ENCODE measurements at regions not wholly inside any gene's neighbourhood (a gene's known extent, or its start where the extent isn't known, plus 50 kb on each side); places are given as distances from the start of the nearest gene placed in this dataset.

DNA sequence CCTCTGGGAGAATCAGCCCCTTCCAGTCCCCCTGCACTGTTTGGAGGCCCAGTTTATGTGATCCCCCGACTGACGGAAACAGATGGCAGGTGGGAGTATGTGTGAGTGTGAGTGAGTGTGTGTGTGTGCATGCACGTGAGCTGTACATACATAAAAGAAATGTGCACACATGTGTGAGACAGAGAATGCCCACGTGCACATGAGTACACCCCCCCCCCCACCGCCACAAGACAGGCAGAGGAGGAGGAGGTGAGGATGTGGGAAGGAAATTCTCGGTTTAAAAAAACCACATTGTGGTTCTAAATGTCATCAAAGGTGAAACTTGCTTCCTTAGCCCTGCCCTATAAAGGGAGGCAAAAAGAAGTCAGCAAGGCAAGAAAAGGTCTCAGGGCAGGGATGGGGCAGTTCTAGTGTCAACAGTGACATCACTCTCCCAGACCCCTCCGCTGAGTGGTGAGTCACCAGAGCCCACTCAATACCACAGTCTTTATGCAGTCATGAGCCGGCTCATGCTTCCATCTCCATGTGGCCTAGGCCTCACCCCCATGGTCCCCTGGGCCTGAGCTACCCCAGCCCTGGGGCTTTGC, 79.2 kb upstream of the HSPA9 start:
- no peak overlapping the region for H3K4me3 ChIP-seq (ENCODE audit: low read length)
- no peak for DNase-seq (ENCODE audit: low read depth)
- TF ChIP-seq CTCF (IDR thresholded peaks at IDR 0.05; ENCODE audit: insufficient read depth, low read depth, low read length, missing control alignments) = no peak

GRCh38 chr5:138653502-138653901, 78.3 kb upstream of the HSPA9 start:
- peak; percentile 66 for DNase-seq (ENCODE audit: low read depth)
- TF ChIP-seq CTCF (IDR thresholded peaks at IDR 0.05; ENCODE audit: insufficient read depth, low read depth, low read length, missing control alignments) = peak; percentile 65
- H3K4me3 ChIP-seq (ENCODE audit: low read length) = no peak overlapping the region

DNA sequence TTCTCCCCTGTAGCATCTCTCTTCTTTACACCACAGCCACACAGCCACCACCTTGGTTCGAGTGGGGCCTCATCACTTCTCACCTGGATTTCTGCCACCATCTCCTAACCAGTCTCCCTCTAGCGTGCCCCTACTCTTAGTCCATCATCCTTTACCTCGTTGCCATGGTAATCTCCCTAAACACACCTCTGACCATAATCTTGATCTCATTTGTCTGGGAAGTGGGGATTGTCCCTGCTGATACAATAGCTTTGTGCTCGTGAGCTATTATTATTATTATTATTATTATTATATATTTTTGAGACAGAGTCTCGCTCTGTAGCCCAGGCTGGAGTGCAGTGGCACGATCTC, 76.5 kb upstream of the HSPA9 start:
- TF ChIP-seq CTCF (IDR thresholded peaks at IDR 0.05; ENCODE audit: insufficient read depth, low read depth, low read length, missing control alignments) = no peak
- DNase-seq (ENCODE audit: low read depth) = no peak
- no peak overlapping the region for H3K4me3 ChIP-seq (ENCODE audit: low read length)

- no peak overlapping the region for H3K4me3 ChIP-seq (ENCODE audit: low read length)
- TF ChIP-seq CTCF (IDR thresholded peaks at IDR 0.05; ENCODE audit: insufficient read depth, low read depth, low read length, missing control alignments) = no peak
- DNase-seq (ENCODE audit: low read depth) = no peak
Observed at GRCh38 chr5:138651058-138651766, 76.0 kb upstream of the HSPA9 start.

DNA sequence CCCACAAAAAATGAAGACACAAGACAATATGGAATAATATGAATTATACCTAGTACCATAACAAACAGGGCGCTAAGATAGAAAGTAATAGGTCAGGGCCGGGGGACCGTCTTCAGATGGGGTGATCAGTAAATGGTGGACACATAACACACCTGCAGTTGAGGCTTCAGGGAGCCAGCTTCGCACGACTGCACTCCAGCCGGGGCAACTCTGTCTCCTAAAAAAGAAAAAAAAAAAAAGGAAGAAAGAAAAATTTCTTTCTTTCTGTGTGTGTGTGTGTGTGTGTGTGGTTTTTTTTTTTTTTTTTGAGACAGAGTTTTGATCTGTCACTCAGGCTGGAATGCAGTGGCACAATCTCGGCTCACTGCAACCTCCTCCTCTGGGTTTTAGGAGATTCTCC, 75.0 kb upstream of the HSPA9 start:
- no peak for TF ChIP-seq CTCF (IDR thresholded peaks at IDR 0.05; ENCODE audit: insufficient read depth, low read depth, low read length, missing control alignments)
- no peak for DNase-seq (ENCODE audit: low read depth)
- H3K4me3 ChIP-seq (ENCODE audit: low read length) = no peak overlapping the region

GRCh38 chr5:138649775-138650174, 74.6 kb upstream of the HSPA9 start:
- H3K4me3 ChIP-seq (ENCODE audit: low read length) = no peak overlapping the region
- no peak for DNase-seq (ENCODE audit: low read depth)
- TF ChIP-seq CTCF (IDR thresholded peaks at IDR 0.05; ENCODE audit: insufficient read depth, low read depth, low read length, missing control alignments) = no peak

DNA sequence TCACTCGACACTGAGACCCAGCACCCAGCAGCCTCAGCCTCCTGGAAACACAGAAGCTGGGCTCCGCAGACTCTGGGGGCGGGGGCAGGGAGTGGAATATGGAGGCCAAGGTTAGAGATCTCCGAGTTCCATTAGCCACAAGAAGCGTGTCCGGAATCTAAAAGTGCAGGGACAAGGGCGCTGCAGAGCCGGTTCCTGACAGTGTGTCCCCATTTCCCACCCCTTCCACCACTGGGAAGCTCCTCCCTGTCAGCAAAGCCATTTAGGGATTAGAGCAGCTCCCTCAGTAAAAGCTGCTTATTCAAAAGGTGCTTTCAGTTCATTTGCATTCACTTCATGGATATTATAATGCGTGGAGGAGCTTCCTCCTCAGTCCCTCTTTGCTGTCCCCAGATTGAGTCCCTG, 74.1 kb upstream of the HSPA9 start:
- DNase-seq (ENCODE audit: low read depth) = no peak
- no peak for TF ChIP-seq CTCF (IDR thresholded peaks at IDR 0.05; ENCODE audit: insufficient read depth, low read depth, low read length, missing control alignments)
- no peak overlapping the region for H3K4me3 ChIP-seq (ENCODE audit: low read length)
